NOMO-1 treated with dmso at 0.1 percent for 144 hours (cell line): ENCODE measurements at regions not wholly inside any gene's neighbourhood (a gene's known extent, or its start where the extent isn't known, plus 50 kb on each side); places are given as distances from the start of the nearest gene placed in this dataset.

Experiments
- DNase-seq: peaks from one replicate; lab custom pipeline; 2025; ENCODE audit not compliant: unreplicated experiment; lab: John Stamatoyannopoulos, UW

- DNase-seq, result no peak
Observed at GRCh38 chr1:8147956-8148355, 121.8 kb upstream of the ERRFI1 start.

- no peak for DNase-seq
Observed at GRCh38 chr1:8146257-8146855, 120.2 kb upstream of the ERRFI1 start.

- no peak for DNase-seq
Observed at GRCh38 chr1:8145545-8146202, 119.6 kb upstream of the ERRFI1 start.

GRCh38 chr1:8144323-8144722, 118.2 kb upstream of the ERRFI1 start:
- no peak for DNase-seq

- DNase-seq, result no peak
Observed at GRCh38 chr1:8142955-8143629, 117.0 kb upstream of the ERRFI1 start.

GRCh38 chr1:8139941-8140340, 113.8 kb upstream of the ERRFI1 start:
- no peak for DNase-seq

- DNase-seq, result no peak
Observed at GRCh38 chr1:8139383-8139782, 113.3 kb upstream of the ERRFI1 start.

GRCh38 chr1:8138673-8139072, 112.6 kb upstream of the ERRFI1 start:
- no peak for DNase-seq

GRCh38 chr1:8137481-8138244, 111.6 kb upstream of the ERRFI1 start:
- DNase-seq, result no peak

GRCh38 chr1:8136766-8137165, 110.7 kb upstream of the ERRFI1 start:
- DNase-seq, result no peak

- no peak for DNase-seq
Observed at GRCh38 chr1:8135250-8135649, 109.1 kb upstream of the ERRFI1 start.

- DNase-seq, result no peak
Observed at GRCh38 chr1:8134546-8135235, 108.6 kb upstream of the ERRFI1 start.

GRCh38 chr1:8133657-8134430, 107.7 kb upstream of the ERRFI1 start:
- DNase-seq, result no peak

GRCh38 chr1:8133190-8133589, 107.1 kb upstream of the ERRFI1 start:
- DNase-seq, result no peak

- peak; percentile 39 for DNase-seq
Observed at GRCh38 chr1:8127171-8127641, 101.1 kb upstream of the ERRFI1 start.

GRCh38 chr1:8122477-8123407, 96.6 kb upstream of the ERRFI1 start:
- no peak for DNase-seq

GRCh38 chr1:8122160-8122476, 96.0 kb upstream of the ERRFI1 start:
- no peak for DNase-seq

GRCh38 chr1:8121261-8122159, 95.4 kb upstream of the ERRFI1 start:
- DNase-seq, result no peak
